Right renal cortex interstitium (tissue), 3 donors: ENCODE measurements at regions not wholly inside any gene's neighbourhood (a gene's known extent, or its start where the extent isn't known, plus 50 kb on each side); places are given as distances from the start of the nearest gene placed in this dataset.
"Not testable (repeated sequence)": the region's sequence is repeated elsewhere in the genome, so short reads cannot be mapped to it uniquely, and the experiment has no call there.

Experiments
- DNase-seq, 3 donors: peaks; one replicate each; pipeline ENCODE4 v3.0.0-alpha.2; 2013; ENCODE audit warnings: low read depth in 3 of 3, low spot score in 2 of 3

GRCh38 chr2:83901317-83901716, 557.8 kb downstream of the SUCLG1 start:
- no peak for DNase-seq

DNA sequence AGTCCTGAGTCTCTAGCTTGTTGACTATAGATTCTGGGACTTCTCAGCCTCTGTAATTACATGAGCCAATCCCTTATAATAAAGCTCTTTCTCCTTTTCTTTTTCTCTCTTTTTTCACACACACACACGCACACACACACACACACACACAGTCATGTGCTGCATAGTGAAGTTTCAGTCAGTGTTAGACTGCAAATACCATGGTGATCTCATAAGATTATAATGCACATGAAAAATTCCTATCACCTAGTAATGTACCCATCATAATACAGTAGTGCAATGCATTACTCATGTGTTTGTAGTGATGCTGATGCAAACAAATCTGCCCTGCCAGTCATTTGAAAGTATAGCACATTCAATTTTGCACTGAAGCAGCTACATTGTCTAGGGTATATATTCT, 558.2 kb downstream of the SUCLG1 start:
- no peak for DNase-seq

DNA sequence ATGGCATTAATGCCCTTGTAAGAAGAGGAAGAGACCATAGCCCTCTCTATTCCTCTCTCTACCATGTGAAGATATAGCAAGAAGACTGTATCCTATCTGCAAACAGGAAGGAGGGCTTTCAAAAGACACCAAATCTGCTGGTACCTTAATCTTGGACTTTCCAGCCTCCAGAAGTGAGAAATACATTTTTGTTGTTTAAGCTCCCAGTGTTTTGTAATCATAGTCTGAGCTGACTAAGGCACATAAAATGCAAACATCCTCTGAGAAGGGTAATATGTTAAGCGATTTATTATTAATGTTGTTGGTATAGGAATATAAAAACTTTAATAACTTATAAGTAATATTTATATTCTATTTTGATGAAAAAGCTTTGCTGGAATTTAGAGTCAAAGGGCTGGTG, 559.8 kb downstream of the SUCLG1 start:
- DNase-seq: no peak

GRCh38 chr2:83894976-83895375, 564.1 kb downstream of the SUCLG1 start:
- no peak for DNase-seq

DNA sequence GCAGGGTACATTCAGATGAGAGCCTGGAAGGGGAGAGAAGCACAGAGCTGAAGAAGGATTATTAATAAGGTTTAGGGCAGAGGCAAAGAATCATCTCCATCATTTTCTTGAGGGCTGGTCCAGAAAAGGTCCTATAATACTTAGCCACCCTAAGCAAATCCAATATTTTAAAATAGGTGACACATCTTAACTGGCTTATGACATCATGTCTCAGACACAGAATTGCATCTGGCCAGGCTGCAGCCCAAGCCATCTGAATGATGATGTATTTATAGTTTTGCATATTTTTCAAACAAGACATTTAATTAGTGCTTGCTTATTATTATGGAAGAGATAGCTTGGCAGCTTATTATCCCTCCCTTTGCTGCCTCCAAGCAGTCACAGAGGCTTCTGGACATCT, 571.3 kb downstream of the SUCLG1 start:
- DNase-seq: no peak

DNA sequence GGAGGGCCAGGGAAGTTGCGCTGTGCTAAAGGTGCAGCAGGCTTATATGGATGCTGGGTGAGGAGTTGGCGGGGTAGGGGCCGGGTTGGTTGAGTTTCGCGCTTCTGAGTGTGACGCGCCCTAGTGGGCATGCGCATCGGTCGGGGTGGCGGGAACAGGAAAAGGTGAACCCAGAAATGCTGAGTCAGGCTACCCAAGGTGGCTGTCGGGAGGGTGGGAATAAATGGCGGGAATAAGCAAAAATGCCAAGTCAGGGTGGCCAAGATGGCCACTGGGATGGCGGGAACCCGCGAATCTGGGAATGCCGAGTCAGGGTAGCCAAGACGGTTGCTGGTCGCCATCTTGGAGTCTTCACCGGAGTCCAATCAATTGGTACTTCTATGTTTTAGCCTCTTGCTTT, 580.0 kb downstream of the SUCLG1 start:
- DNase-seq: no peak

- DNase-seq: not testable (repeated sequence)
Measured at GRCh38 chr2:83877261-83877660, 581.8 kb downstream of the SUCLG1 start.

GRCh38 chr2:83874712-83875430, 584.2 kb downstream of the SUCLG1 start:
- no peak for DNase-seq

- no peak for DNase-seq
Measured at GRCh38 chr2:83874066-83874465, 585.0 kb downstream of the SUCLG1 start.

- DNase-seq: no peak
Measured at GRCh38 chr2:83873110-83873509, 586.0 kb downstream of the SUCLG1 start.

- DNase-seq: peak in 2 of 3 donors; percentile 7 to 13
Measured at GRCh38 chr2:83866211-83866610, 592.9 kb downstream of the SUCLG1 start.

DNA sequence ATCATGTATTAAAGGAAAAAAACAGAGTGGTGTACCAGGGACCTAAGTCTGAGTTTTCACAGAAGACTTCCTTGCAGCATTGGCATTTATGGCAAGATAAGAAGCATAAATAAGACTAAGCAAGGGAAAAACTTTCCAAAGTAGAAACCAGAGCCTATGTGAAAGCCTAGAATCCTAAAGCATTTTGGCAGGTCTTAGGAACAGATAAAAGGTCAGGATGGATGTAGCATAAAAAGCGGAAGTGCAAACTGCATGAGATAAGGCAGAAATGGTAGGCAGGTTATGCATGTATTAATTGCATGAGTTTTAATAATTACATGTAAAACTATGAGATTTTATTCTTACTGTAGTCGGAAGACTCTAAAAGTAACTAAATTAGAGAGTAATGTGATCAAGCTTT, 596.5 kb downstream of the SUCLG1 start:
- DNase-seq: no peak

DNA sequence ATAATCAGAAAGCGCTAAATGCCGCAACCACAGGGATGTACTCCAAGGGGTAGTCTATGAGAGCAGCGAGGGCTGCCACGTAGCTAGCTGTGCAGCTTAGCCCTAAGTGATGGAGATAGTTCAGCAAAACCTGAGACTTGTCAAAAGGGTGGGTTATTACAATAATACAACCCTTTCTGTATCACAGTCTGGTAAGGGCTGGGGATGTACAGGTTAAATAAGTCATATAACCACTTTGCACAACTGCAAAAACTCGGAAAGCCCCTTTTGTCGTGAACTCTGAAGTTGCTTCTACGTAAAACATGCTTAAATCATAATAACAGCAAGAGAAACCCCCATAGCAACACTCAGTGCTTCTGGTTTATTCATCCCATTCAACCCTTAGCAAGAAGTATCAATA, 598.8 kb downstream of the SUCLG1 start:
- no peak for DNase-seq

DNA sequence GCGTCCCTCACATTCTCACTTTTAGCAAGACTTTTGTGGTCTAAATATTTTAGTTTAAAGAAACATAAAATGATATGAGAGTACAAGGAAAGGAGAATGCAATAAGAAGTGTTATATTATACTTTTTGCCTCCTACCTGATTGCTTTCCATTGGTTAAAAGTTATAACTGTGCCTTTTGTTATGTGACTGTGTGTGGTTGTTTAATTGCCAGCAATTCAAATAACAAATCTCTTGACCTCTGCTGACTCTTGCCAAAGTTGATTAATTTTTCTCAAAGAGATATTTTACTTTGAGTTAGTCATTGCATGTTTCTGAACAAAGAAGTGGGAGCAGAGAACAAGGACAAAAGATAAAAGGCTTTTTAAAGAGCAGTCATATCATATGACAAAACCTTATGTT, 599.5 kb downstream of the SUCLG1 start:
- DNase-seq: no peak

DNA sequence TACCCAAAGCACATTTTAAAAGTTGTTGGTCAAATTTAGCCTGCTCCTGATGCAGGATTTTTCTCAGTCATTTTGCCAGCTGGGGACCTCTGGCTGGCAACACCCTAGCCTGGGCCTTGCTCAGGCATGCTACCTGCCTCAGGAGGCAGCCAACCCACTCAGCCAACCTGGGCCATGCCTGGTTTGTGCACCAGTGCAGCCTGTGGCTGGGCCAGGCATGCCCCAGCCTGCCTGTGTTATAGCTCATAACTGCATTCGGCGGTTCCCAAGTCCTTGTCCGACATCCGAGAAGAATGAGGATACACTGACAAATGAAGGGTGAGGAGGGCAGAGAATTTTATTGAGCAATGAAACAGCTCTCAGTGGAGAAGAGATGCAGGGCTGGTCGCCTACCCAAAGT, 608.0 kb downstream of the SUCLG1 start:
- no peak for DNase-seq

DNA sequence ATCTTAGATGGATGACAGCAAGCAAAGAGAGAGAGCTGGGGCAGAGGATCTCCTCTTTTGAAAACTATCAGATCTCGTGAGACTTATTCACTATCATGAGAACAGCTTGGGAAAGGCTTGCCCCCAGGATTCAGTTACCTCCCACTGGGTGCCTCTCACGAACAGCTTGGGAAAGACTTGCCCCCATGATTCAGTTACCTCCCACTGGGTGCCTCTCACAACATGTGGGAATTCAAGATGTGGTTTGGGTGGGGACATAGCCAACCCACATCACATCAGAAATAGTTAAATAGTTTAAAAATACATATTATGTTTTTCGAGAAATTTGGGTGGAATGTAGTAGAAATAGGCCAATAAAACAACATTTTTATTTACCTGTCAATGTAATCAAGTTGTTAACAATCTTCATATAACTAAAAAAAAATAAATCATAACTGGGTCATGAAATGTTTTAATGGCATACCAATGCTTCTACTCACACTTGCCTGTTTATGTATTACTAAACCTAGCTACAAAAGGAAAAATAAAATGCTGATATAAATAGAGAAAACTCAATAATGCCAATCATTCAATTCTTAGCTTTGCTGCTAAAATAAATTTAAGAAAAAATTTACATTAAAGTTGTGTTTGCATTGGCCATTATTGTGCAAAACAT, 608.9 kb downstream of the SUCLG1 start:
- DNase-seq: no peak

DNA sequence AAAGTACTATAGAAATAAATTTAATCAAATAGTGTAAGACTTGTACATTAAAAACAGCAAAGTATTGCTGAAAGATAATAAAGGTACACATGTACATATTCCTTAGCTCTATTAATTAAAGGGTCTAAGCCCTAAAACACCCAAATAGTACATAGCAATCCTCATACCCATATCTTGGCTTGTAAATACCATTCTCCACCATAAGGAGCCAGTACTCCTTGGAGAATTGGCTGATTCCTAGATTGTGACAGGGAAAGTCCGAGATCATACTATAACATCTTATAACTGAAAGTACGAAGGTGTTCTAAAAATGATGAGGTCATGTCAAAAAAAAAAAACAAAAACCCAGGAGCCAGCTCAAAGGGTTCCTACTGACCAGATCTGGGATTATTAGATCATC, 614.6 kb downstream of the SUCLG1 start:
- DNase-seq: no peak

DNA sequence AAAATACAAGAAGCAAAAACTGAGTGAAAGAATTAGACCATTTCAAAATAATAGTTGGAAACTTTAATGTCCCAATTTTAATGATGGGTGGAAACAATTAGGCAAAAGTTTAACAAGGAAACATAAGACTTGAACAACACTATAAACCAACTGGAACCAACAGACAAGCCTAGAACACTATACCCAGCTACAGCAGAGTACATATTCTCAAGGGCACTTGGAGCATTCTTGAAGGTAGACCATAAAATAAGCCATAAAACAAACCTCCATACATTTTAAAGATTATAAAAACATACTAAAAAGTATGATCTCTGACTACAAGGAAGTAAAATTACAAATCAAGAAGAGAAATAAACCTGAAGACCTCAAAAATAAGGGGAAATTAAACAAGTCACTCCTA, 616.7 kb downstream of the SUCLG1 start:
- DNase-seq: no peak

DNA sequence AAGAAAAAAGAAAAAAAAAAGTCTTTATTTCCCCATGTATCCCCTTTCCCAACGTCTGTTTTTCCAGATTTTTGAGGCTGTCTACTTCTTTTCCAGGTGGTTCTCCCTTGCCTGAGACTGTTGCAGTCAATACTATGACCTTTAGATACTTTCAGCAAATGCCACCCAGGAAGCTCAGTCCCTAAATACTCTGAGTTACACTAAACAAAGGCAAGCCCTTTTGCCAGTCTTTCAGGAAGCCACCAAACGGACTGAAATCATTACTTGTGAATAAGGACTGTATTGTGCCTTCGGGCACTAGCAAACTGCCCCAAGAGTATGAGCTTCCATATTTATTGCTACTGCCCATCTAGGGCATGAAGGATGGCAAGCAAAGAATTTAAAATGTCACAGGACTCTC, 621.3 kb downstream of the SUCLG1 start:
- DNase-seq: no peak

DNA sequence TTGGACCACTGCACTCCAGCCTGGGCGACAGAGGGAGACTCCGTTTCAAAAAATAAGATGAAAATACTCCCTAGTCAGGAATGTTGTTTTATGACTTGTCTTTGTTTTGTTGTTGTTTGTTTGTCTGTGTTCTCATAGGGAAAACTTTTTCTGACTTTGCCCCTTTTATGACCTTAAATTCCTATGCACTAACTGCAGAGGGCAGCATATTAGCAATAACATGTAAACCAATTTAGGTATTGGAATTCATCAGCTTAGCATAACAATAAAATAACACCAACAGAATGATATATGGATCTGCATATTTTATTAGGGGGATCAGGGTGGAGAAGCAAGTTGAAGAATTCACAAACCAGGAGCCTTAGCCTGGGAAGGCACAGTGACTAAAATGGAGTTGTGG, 631.5 kb downstream of the SUCLG1 start:
- no peak for DNase-seq

GRCh38 chr2:83826577-83826976, 632.5 kb downstream of the SUCLG1 start:
- DNase-seq: no peak

DNA sequence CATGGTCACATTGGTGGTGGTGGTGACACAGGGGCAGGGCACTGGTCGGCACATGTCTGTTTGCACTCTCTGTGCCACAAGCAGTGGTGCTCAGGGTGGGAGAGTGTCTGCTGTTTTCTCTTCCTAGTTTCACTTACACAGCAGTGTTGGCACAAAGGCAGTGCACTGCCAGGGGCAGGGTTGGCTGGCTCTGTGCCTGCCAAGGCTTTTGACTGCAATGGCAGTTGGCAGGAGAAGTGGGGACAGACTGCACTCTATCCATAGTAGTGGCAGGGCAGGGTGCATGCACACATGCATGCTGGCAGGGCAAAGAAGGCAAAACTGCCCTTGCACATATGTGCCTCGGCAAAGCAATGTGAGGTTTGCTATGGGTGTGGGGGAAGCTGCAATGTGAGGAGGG, 635.9 kb downstream of the SUCLG1 start:
- no peak for DNase-seq

DNA sequence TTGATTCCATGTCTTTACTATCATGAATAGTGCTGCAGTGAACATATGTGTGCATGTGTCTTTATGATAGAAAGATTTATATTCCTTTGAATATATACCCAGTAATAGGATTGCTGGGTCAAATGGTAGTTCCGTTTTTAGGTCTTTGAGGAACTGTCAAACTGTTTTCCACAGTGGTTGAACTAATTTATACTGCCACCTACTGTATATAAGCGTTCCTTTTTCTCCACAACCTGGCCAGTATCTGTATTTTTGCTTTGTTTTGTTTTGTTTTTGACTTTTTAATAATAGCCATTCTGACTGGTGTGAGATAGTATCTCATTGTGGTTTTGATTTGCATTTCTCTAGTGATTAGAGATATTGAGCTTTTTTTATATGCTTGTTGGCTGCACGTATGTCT, 641.6 kb downstream of the SUCLG1 start:
- no peak for DNase-seq
